ENCODE measurements at regions not wholly inside any gene's neighbourhood (a gene's known extent, or its start where the extent isn't known, plus 50 kb on each side); places are given as distances from the start of the nearest gene placed in this dataset.

GRCh38 chr7:128168667-128169210 is 72.3 kb upstream of the LEP start:
- TF ChIP-seq CTCF (IDR thresholded peaks at IDR 0.05; ENCODE audit: insufficient read depth, low read length, poor library complexity, severe bottlenecking) = no peak
- no peak for DNase-seq (ENCODE audit: extremely low read depth, insufficient read length)
- H3K4me3 ChIP-seq (replicated peaks; ENCODE audit: low read depth, low read length) = no peak overlapping the region
- no peaks in the 10 kb centered on the region for H3K36me3 ChIP-seq (ENCODE audit: control insufficient read depth, insufficient read depth, low read length)
- H3K27me3 ChIP-seq (replicated peaks; ENCODE audit: control insufficient read depth, insufficient read depth, low read length) = peaks cover 3% of the 10 kb centered on the region

GRCh38 chr7:128170461-128170860 is 70.6 kb upstream of the LEP start:
- Histone ChIP-seq H3K36me3 (ENCODE audit: control insufficient read depth, insufficient read depth, low read length) (no peaks in the 10 kb centered on the region), H3K4me3 (replicated peaks; ENCODE audit: low read depth, low read length) (no peak overlapping the region), H3K27me3 (replicated peaks; ENCODE audit: control insufficient read depth, insufficient read depth, low read length) (peaks cover 3% of the 10 kb centered on the region)
- DNase-seq (ENCODE audit: extremely low read depth, insufficient read length) = no peak
- no peak for TF ChIP-seq CTCF (IDR thresholded peaks at IDR 0.05; ENCODE audit: insufficient read depth, low read length, poor library complexity, severe bottlenecking)

GRCh38 chr7:128171342-128171918 is 69.6 kb upstream of the LEP start:
- peaks cover 3% of the 10 kb centered on the region for H3K27me3 ChIP-seq (replicated peaks; ENCODE audit: control insufficient read depth, insufficient read depth, low read length)
- TF ChIP-seq CTCF (IDR thresholded peaks at IDR 0.05; ENCODE audit: insufficient read depth, low read length, poor library complexity, severe bottlenecking) = no peak
- no peak overlapping the region for H3K4me3 ChIP-seq (replicated peaks; ENCODE audit: low read depth, low read length)
- no peak for DNase-seq (ENCODE audit: extremely low read depth, insufficient read length)
- no peaks in the 10 kb centered on the region for H3K36me3 ChIP-seq (ENCODE audit: control insufficient read depth, insufficient read depth, low read length)

GRCh38 chr7:128172151-128172550 is 68.9 kb upstream of the LEP start:
- no peak for DNase-seq (ENCODE audit: extremely low read depth, insufficient read length)
- H3K36me3 ChIP-seq (ENCODE audit: control insufficient read depth, insufficient read depth, low read length) = no peaks in the 10 kb centered on the region
- H3K27me3 ChIP-seq (replicated peaks; ENCODE audit: control insufficient read depth, insufficient read depth, low read length) = peaks cover 3% of the 10 kb centered on the region
- TF ChIP-seq CTCF (IDR thresholded peaks at IDR 0.05; ENCODE audit: insufficient read depth, low read length, poor library complexity, severe bottlenecking) = no peak
- no peak overlapping the region for H3K4me3 ChIP-seq (replicated peaks; ENCODE audit: low read depth, low read length)

- TF ChIP-seq CTCF (IDR thresholded peaks at IDR 0.05; ENCODE audit: insufficient read depth, low read length, poor library complexity, severe bottlenecking) = no peak
- Histone ChIP-seq H3K4me3 (replicated peaks; ENCODE audit: low read depth, low read length) (no peak overlapping the region), H3K27me3 (replicated peaks; ENCODE audit: control insufficient read depth, insufficient read depth, low read length) (peaks cover 3% of the 10 kb centered on the region), H3K36me3 (ENCODE audit: control insufficient read depth, insufficient read depth, low read length) (no peaks in the 10 kb centered on the region)
- DNase-seq (ENCODE audit: extremely low read depth, insufficient read length) = no peak
Measured at GRCh38 chr7:128172963-128173362, 68.1 kb upstream of the LEP start.

- DNase-seq (ENCODE audit: extremely low read depth, insufficient read length) = no peak
- no peak for TF ChIP-seq CTCF (IDR thresholded peaks at IDR 0.05; ENCODE audit: insufficient read depth, low read length, poor library complexity, severe bottlenecking)
- Histone ChIP-seq H3K4me3 (replicated peaks; ENCODE audit: low read depth, low read length) (no peak overlapping the region), H3K27me3 (replicated peaks; ENCODE audit: control insufficient read depth, insufficient read depth, low read length) (peaks cover 3% of the 10 kb centered on the region), H3K36me3 (ENCODE audit: control insufficient read depth, insufficient read depth, low read length) (no peaks in the 10 kb centered on the region)
Measured at GRCh38 chr7:128174386-128174785, 66.7 kb upstream of the LEP start.
